ENCODE measurements at regions not wholly inside any gene's neighbourhood (a gene's known extent, or its start where the extent isn't known, plus 50 kb on each side); places are given as distances from the start of the nearest gene placed in this dataset.

DNA sequence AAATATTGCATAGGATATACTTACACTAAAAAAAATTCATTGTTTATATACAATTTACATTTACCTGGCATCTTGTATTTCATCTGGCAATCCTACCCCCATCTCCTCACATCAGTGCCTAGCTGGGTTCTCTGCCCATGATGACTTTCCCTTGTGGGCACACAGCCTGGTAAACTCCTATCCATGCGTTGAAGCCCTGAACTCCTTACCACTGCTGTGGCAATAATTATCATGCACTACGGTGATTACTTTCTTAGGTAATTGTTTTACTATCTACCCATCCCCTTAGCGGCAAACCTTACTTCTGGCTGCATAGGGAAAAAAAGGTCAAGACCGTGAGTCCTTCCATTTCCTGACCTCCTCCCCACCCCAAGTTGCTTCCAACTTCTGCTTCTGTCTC is 63.6 kb upstream of the DAB2IP start:
- TF ChIP-seq, protein P1, sequence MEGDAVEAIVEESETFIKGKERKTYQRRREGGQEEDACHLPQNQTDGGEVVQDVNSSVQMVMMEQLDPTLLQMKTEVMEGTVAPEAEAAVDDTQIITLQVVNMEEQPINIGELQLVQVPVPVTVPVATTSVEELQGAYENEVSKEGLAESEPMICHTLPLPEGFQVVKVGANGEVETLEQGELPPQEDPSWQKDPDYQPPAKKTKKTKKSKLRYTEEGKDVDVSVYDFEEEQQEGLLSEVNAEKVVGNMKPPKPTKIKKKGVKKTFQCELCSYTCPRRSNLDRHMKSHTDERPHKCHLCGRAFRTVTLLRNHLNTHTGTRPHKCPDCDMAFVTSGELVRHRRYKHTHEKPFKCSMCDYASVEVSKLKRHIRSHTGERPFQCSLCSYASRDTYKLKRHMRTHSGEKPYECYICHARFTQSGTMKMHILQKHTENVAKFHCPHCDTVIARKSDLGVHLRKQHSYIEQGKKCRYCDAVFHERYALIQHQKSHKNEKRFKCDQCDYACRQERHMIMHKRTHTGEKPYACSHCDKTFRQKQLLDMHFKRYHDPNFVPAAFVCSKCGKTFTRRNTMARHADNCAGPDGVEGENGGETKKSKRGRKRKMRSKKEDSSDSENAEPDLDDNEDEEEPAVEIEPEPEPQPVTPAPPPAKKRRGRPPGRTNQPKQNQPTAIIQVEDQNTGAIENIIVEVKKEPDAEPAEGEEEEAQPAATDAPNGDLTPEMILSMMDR (IDR thresholded peaks at IDR 0.05; ENCODE audit: insufficient read depth, low read length): no peak
- no peak for TF ChIP-seq POLR2AphosphoS5 (IDR thresholded peaks at IDR 0.05; ENCODE audit: low read depth)
- TF ChIP-seq, protein P2, sequence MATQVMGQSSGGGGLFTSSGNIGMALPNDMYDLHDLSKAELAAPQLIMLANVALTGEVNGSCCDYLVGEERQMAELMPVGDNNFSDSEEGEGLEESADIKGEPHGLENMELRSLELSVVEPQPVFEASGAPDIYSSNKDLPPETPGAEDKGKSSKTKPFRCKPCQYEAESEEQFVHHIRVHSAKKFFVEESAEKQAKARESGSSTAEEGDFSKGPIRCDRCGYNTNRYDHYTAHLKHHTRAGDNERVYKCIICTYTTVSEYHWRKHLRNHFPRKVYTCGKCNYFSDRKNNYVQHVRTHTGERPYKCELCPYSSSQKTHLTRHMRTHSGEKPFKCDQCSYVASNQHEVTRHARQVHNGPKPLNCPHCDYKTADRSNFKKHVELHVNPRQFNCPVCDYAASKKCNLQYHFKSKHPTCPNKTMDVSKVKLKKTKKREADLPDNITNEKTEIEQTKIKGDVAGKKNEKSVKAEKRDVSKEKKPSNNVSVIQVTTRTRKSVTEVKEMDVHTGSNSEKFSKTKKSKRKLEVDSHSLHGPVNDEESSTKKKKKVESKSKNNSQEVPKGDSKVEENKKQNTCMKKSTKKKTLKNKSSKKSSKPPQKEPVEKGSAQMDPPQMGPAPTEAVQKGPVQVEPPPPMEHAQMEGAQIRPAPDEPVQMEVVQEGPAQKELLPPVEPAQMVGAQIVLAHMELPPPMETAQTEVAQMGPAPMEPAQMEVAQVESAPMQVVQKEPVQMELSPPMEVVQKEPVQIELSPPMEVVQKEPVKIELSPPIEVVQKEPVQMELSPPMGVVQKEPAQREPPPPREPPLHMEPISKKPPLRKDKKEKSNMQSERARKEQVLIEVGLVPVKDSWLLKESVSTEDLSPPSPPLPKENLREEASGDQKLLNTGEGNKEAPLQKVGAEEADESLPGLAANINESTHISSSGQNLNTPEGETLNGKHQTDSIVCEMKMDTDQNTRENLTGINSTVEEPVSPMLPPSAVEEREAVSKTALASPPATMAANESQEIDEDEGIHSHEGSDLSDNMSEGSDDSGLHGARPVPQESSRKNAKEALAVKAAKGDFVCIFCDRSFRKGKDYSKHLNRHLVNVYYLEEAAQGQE (IDR thresholded peaks at IDR 0.05; ENCODE audit: insufficient replicate concordance, low read depth): no peak

Measured in HL-60 (cell line).